Natural killer cell treated with Interleukin-12 subunit alpha and Interleukin-12 subunit beta and Interleukin-15 and Interleukin-18, amount 100 ng/mL, for 72 hours (primary cell): ENCODE measurements at regions not wholly inside any gene's neighbourhood (a gene's known extent, or its start where the extent isn't known, plus 50 kb on each side); places are given as distances from the start of the nearest gene placed in this dataset.

Experiments used
- ATAC-seq, 2 donors: fragments of 150-1000 bp; cut with Tn5 transposase in 1 of 2; sonication (Bioruptor Pico), chemical (Tn5 transposase) in 1 of 2; 2 replicates each; pipeline ENCODE4 v1.10.0; 2021
- DNase-seq: peaks from one replicate; pipeline ENCODE4 v3.0.0; 2022; ENCODE audit warnings: low spot score
- H3K27ac Mint-ChIP-seq, 2 donors: 1 replicate in 1 of 2; 2 replicates in 1 of 2; pipeline ENCODE4 v1.8.0; 2022; ENCODE audit warnings: mixed read lengths in 2 of 2, mild to moderate bottlenecking in 1 of 2, moderate library complexity in 1 of 2
- H3K27me3 Mint-ChIP-seq, 2 donors: 1 replicate in 1 of 2; 2 replicates in 1 of 2; pipeline ENCODE4 v1.8.0; 2022; ENCODE audit warnings: mixed read lengths in 2 of 2
- H3K36me3 Mint-ChIP-seq: one replicate; pipeline ENCODE4 v1.8.0; 2022; ENCODE audit warnings: mixed read lengths
- H3K4me1 Mint-ChIP-seq, 2 donors: 1 replicate in 1 of 2; 2 replicates in 1 of 2; pipeline ENCODE4 v1.8.0; 2022; ENCODE audit warnings: low read depth in 2 of 2, mixed read lengths in 2 of 2, mild to moderate bottlenecking in 1 of 2
- H3K4me3 Mint-ChIP-seq: one replicate; pipeline ENCODE4 v1.8.0; 2022; ENCODE audit warnings: mixed read lengths
- H3K9me3 Mint-ChIP-seq: 2 replicates; pipeline ENCODE4 v1.8.0; 2022; ENCODE audit warnings: mixed read lengths

GRCh38 chr2:225932811-225933413 is 533.4 kb downstream of the NYAP2 start:
- Mint-ChIP-seq H3K36me3 (no peaks in the 10 kb centered on the region), H3K4me3 (no peak overlapping the region), H3K9me3 (peaks cover 21% of the 10 kb centered on the region), H3K27ac (no peak overlapping the region), H3K27me3 (no peaks in the 10 kb centered on the region), H3K4me1 (no peaks in the 10 kb centered on the region)
- DNase-seq (no peak), ATAC-seq (no peak)

GRCh38 chr2:225930687-225931086 is 531.2 kb downstream of the NYAP2 start:
- Mint-ChIP-seq H3K4me3 (no peak overlapping the region), H3K27me3 (no peaks in the 10 kb centered on the region), H3K36me3 (no peaks in the 10 kb centered on the region), H3K4me1 (no peaks in the 10 kb centered on the region), H3K9me3 (peaks cover 14% of the 10 kb centered on the region), H3K27ac (no peak overlapping the region)
- DNase-seq (no peak), ATAC-seq (no peak)

- peaks cover 16% of the 10 kb centered on the region for H3K9me3 Mint-ChIP-seq
- H3K36me3 Mint-ChIP-seq: peaks cover 5% of the 10 kb centered on the region
- DNase-seq (no peak), ATAC-seq (no peak)
- H3K27ac Mint-ChIP-seq: no peak overlapping the region
- H3K4me3 Mint-ChIP-seq: no peak overlapping the region
- H3K4me1 Mint-ChIP-seq: no peaks in the 10 kb centered on the region
- no peaks in the 10 kb centered on the region for H3K27me3 Mint-ChIP-seq
These were observed 521.2 kb downstream of the NYAP2 start for GRCh38 chr2:225920621-225921220.

DNA sequence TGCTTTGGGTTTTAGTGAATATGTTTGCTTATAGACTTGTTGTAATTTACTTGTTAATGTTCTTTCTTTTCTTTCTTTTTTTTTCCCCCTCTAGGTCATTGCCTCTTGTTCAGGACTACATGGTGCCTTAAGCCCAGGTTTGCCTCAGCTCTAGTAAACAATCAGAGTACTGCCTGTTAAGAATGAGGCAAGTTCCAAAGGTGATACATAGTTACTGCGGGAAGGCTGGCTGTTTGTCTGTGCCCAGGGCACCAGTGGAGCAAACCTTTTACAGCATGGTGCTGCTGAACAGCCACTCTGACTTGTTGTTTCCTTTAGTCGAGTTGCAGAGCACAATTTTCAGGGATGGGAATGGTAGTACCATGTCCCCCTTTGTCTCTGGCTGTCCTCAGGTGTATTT is 517.2 kb downstream of the NYAP2 start:
- DNase-seq (no peak), ATAC-seq (no peak)
- Mint-ChIP-seq H3K4me3 (no peak overlapping the region), H3K27ac (no peak overlapping the region), H3K36me3 (peaks cover 5% of the 10 kb centered on the region), H3K9me3 (peaks cover 9% of the 10 kb centered on the region), H3K27me3 (no peaks in the 10 kb centered on the region), H3K4me1 (no peaks in the 10 kb centered on the region)

- Mint-ChIP-seq H3K36me3 (no peaks in the 10 kb centered on the region), H3K4me3 (no peak overlapping the region), H3K4me1 (no peaks in the 10 kb centered on the region), H3K27ac (no peak overlapping the region), H3K9me3 (peaks cover 9% of the 10 kb centered on the region), H3K27me3 (no peaks in the 10 kb centered on the region)
- ATAC-seq (no peak), DNase-seq (no peak)
These were observed 511.5 kb downstream of the NYAP2 start for GRCh38 chr2:225911019-225911418.

GRCh38 chr2:225895126-225895525 is 495.6 kb downstream of the NYAP2 start:
- no peak for DNase-seq
- Mint-ChIP-seq H3K4me3 (no peak overlapping the region), H3K27me3 (no peaks in the 10 kb centered on the region), H3K9me3 (peaks cover 5% of the 10 kb centered on the region), H3K36me3 (no peaks in the 10 kb centered on the region), H3K27ac (no peak overlapping the region), H3K4me1 (no peaks in the 10 kb centered on the region)
- no peak for ATAC-seq

DNA sequence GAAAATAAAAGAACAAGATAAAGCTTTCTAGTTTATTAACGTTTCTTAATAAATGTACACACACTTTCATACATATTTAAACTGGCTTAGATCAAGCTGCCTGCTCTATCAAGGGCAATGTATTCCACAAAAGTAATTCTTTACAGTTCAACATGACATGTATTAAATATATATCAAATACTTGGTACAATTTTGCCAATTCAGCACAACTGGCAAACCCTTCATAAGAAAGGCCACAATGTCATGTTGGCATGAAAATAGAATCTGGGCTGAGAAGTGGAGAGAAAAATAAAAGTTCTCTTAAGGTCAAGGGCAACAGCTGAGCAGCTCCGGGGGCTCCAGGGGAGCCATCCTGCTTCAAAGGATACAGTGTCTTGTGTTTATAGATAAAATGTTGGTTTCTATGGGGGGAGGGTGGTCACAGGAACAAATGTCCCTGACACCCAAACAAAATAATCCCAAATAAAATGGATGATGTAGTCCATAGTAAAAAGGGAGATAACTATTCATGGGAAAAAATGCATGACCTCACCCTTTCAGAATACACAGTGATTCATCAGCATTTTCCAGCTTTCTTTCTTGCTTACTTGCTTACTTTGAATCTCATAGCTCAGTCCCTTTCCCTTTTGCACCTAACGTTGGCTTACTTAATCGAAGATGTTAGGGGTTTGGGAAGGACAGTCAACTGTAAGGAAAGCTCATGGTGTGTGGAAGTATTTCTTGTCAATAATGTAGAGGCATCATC is 494.9 kb downstream of the NYAP2 start:
- H3K4me1 Mint-ChIP-seq: no peaks in the 10 kb centered on the region
- H3K36me3 Mint-ChIP-seq: no peaks in the 10 kb centered on the region
- no peak overlapping the region for H3K27ac Mint-ChIP-seq
- peaks cover 5% of the 10 kb centered on the region for H3K9me3 Mint-ChIP-seq
- no peak overlapping the region for H3K4me3 Mint-ChIP-seq
- no peaks in the 10 kb centered on the region for H3K27me3 Mint-ChIP-seq
- ATAC-seq (no peak), DNase-seq (no peak)

- ATAC-seq (no peak), DNase-seq (no peak)
- no peak overlapping the region for H3K4me3 Mint-ChIP-seq
- H3K4me1 Mint-ChIP-seq: no peaks in the 10 kb centered on the region
- no peak overlapping the region for H3K27ac Mint-ChIP-seq
- H3K27me3 Mint-ChIP-seq: no peaks in the 10 kb centered on the region
- no peaks in the 10 kb centered on the region for H3K36me3 Mint-ChIP-seq
- H3K9me3 Mint-ChIP-seq: no peaks in the 10 kb centered on the region
These were observed 493.6 kb downstream of the NYAP2 start for GRCh38 chr2:225893151-225893550.

GRCh38 chr2:225891771-225892170 is 492.3 kb downstream of the NYAP2 start:
- no peaks in the 10 kb centered on the region for H3K27me3 Mint-ChIP-seq
- ATAC-seq (no peak), DNase-seq (no peak)
- no peak overlapping the region for H3K4me3 Mint-ChIP-seq
- no peaks in the 10 kb centered on the region for H3K9me3 Mint-ChIP-seq
- no peak overlapping the region for H3K27ac Mint-ChIP-seq
- H3K4me1 Mint-ChIP-seq: no peaks in the 10 kb centered on the region
- no peaks in the 10 kb centered on the region for H3K36me3 Mint-ChIP-seq

- DNase-seq (no peak), ATAC-seq (no peak)
- H3K4me3 Mint-ChIP-seq: no peak overlapping the region
- H3K27ac Mint-ChIP-seq: no peak overlapping the region
- H3K36me3 Mint-ChIP-seq: no peaks in the 10 kb centered on the region
- no peaks in the 10 kb centered on the region for H3K9me3 Mint-ChIP-seq
- H3K4me1 Mint-ChIP-seq: no peaks in the 10 kb centered on the region
- H3K27me3 Mint-ChIP-seq: no peaks in the 10 kb centered on the region
These were observed 491.5 kb downstream of the NYAP2 start for GRCh38 chr2:225891013-225891412.

- Mint-ChIP-seq H3K27ac (no peak overlapping the region), H3K9me3 (no peaks in the 10 kb centered on the region), H3K27me3 (no peaks in the 10 kb centered on the region), H3K36me3 (no peaks in the 10 kb centered on the region), H3K4me1 (no peaks in the 10 kb centered on the region), H3K4me3 (no peak overlapping the region)
- no peak for ATAC-seq
- DNase-seq: no peak
These were observed 489.9 kb downstream of the NYAP2 start for GRCh38 chr2:225889452-225889851.

- no peak for ATAC-seq
- DNase-seq: no peak
- Mint-ChIP-seq H3K9me3 (peaks cover 7% of the 10 kb centered on the region), H3K36me3 (no peaks in the 10 kb centered on the region), H3K4me1 (no peaks in the 10 kb centered on the region), H3K27me3 (no peaks in the 10 kb centered on the region), H3K27ac (no peak overlapping the region), H3K4me3 (no peak overlapping the region)
These were observed 467.6 kb downstream of the NYAP2 start for GRCh38 chr2:225867071-225867470.

DNA sequence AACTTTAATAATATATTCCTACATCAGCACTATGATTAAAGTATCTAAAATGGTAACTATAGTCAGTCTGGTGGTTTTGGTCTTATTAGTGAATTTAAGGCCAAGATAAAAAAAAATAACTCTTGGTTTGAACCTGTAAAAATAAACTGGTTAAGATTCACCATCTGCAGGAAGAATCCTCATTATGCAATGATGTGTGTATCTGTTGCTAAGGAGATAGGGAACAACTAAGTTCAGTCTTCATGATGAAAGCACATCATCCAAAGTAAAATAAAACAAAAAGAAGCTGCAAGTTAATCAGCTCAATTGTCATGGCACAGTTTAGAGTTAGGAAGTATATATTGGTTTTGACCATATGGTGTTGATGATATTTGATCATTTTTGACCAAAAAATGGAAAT is 466.0 kb downstream of the NYAP2 start:
- H3K4me3 Mint-ChIP-seq: no peak overlapping the region
- H3K36me3 Mint-ChIP-seq: no peaks in the 10 kb centered on the region
- ATAC-seq: no peak
- DNase-seq: no peak
- H3K4me1 Mint-ChIP-seq: no peaks in the 10 kb centered on the region
- no peaks in the 10 kb centered on the region for H3K27me3 Mint-ChIP-seq
- peaks cover 7% of the 10 kb centered on the region for H3K9me3 Mint-ChIP-seq
- H3K27ac Mint-ChIP-seq: no peak overlapping the region

DNA sequence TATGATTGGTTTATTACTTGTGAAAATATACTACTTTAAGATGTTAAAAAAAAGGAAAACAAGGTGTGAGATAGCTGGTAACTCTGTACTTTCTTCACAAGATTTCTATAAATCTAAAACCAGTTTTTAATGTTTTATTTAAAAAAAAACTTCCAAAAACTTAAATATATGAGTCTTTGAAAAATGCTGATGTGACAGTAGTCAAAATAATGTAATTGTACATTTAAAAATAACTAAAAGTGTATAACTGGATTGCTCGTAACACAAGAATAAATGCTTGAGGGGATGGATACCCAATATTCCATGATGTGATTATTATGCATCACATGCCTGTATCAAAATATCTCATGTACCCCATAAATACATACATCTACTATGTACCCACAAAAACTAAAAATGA is 464.9 kb downstream of the NYAP2 start:
- ATAC-seq (no peak), DNase-seq (no peak)
- Mint-ChIP-seq H3K9me3 (peaks cover 7% of the 10 kb centered on the region), H3K27me3 (no peaks in the 10 kb centered on the region), H3K27ac (no peak overlapping the region), H3K36me3 (no peaks in the 10 kb centered on the region), H3K4me3 (no peak overlapping the region), H3K4me1 (no peaks in the 10 kb centered on the region)
